ENCODE measurements at regions not wholly inside any gene's neighbourhood (a gene's known extent, or its start where the extent isn't known, plus 50 kb on each side); places are given as distances from the start of the nearest gene placed in this dataset.

DNA sequence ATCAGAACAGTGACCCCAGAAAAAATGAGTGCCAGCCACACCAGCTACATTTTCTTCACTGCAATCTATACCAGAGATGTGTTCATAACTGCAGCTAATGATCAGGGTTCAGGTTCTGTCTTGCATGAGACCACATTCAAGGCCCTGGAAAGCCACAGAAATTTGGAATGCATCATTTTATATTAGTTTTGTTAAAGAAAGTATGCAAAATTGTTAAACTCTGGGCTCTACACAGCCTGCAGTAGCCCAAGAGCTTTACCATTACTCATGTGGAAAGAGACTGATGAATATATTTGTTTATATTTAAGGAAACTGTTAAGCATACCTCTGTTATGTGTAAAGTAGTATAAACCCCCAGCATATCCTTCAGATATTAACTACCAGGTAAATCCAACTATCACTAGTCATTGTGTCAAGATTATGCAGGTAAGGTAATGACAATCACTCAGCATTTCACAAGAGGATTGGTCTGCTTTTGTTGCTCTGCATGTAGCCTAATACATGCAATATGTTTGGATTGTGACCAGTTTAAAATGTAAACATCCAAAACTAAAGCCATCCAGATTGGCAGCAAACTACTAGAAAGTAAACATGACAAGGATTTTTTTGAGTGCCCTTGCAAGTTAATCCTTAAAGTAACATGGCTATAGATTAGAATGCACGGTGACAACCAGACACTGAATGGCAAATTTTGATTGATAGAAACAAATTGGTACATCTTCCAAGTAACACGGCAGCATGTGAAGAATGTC lies 429.1 kb upstream of the ARGLU1 start:
- TF ChIP-seq CTCF (IDR thresholded peaks at IDR 0.05): no peak
- no peak for TF ChIP-seq POLR2A (IDR thresholded peaks at IDR 0.05)

All from thyroid gland (tissue), 4 donors.